CD14-positive monocyte (primary cell): ENCODE measurements at regions not wholly inside any gene's neighbourhood (a gene's known extent, or its start where the extent isn't known, plus 50 kb on each side); places are given as distances from the start of the nearest gene placed in this dataset.

Experiments used
- DNase-seq, 3 donors: peaks; one replicate each; pipeline ENCODE4 v3.0.0-alpha.2; 2011 to 2022
- H2AFZ ChIP-seq: 2 replicates; pipeline ENCODE4 v1.6.0; 2012; ENCODE audit warnings: mild to moderate bottlenecking, low read depth, low read length, inconsistent platforms; ENCODE audit not compliant: insufficient read depth, poor library complexity, severe bottlenecking
- H3K27ac ChIP-seq, 2 donors: 1 replicate in 1 of 2; 2 replicates in 1 of 2; pipeline ENCODE4 v1.5.1; 2012 to 2013; ENCODE audit warnings: low read length in 2 of 2, control low read depth in 1 of 2, inconsistent platforms in 1 of 2, low read depth in 1 of 2, mild to moderate bottlenecking in 1 of 2
- H3K27me3 ChIP-seq, 2 donors: one replicate each; pipeline versions ENCODE4 v1.6.0 to v1.6.1; 2011 to 2013; ENCODE audit warnings: low read length in 2 of 2; ENCODE audit not compliant: control insufficient read depth in 2 of 2, insufficient read depth in 2 of 2
- H3K36me3 ChIP-seq, 2 donors: replicated peaks in 1 of 2; 1 replicate in 1 of 2; 2 replicates in 1 of 2; pipeline versions ENCODE4 v1.5.1 to v1.6.1; 2012 to 2013; ENCODE audit warnings: low read length in 2 of 2, control low read depth in 1 of 2, inconsistent platforms in 1 of 2, mild to moderate bottlenecking in 1 of 2; ENCODE audit not compliant: insufficient read depth in 2 of 2, control insufficient read depth in 1 of 2
- H3K4me1 ChIP-seq, 2 donors: 1 replicate in 1 of 2; 2 replicates in 1 of 2; pipeline versions ENCODE4 v1.5.1 to v1.6.1; 2012 to 2013; ENCODE audit warnings: low read length in 2 of 2, control low read depth in 1 of 2, inconsistent platforms in 1 of 2, mild to moderate bottlenecking in 1 of 2, moderate library complexity in 1 of 2; ENCODE audit not compliant: insufficient read depth in 2 of 2, control insufficient read depth in 1 of 2
- H3K4me2 ChIP-seq: replicated peaks from 2 replicates; pipeline ENCODE3; 2012; ENCODE audit warnings: low read length, moderate library complexity, mild to moderate bottlenecking; ENCODE audit not compliant: poor library complexity, severe bottlenecking; ENCODE audit errors: extremely low read depth
- H3K4me3 ChIP-seq, 3 experiments: fragments of 200-600 bp in 1 of 3; sonication (generic) in 1 of 3; replicated peaks in 1 of 3; 1 replicate in 2 of 3; 2 replicates in 1 of 3; pipeline ENCODE4 v1.5.1; 2011 to 2013; ENCODE audit warnings: low read length in 3 of 3, mild to moderate bottlenecking in 3 of 3, control low read depth in 2 of 3, low read depth in 2 of 3, inconsistent platforms in 1 of 3, moderate library complexity in 1 of 3
- H3K79me2 ChIP-seq: 2 replicates; pipeline ENCODE4 v1.6.0; 2012; ENCODE audit warnings: mild to moderate bottlenecking, control low read depth, inconsistent platforms, low read length, moderate library complexity; ENCODE audit not compliant: insufficient read depth
- H3K9ac ChIP-seq: 2 replicates; pipeline ENCODE4 v1.6.0; 2017; ENCODE audit warnings: low read length, mild to moderate bottlenecking; ENCODE audit not compliant: insufficient read depth, poor library complexity, severe bottlenecking
- H3K9me3 ChIP-seq, 2 donors: replicated peaks in 1 of 2; 1 replicate in 1 of 2; 2 replicates in 1 of 2; pipeline versions ENCODE4 v1.5.1 to v1.6.1; 2012 to 2013; ENCODE audit warnings: low read length in 2 of 2, control low read depth in 1 of 2; ENCODE audit not compliant: control insufficient read depth in 1 of 2, insufficient read depth in 1 of 2
- H4K20me1 ChIP-seq: 2 replicates; pipeline ENCODE4 v1.6.0; 2012; ENCODE audit warnings: mild to moderate bottlenecking, low read length, control low read depth, moderate library complexity; ENCODE audit not compliant: insufficient read depth
- H3K27ac Mint-ChIP-seq, 7 donors: one replicate each; pipeline ENCODE4 v1.8.0; 2020; ENCODE audit warnings: mild to moderate bottlenecking in 7 of 7, mixed read lengths in 7 of 7, moderate library complexity in 6 of 7, inconsistent platforms in 2 of 7
- H3K27me3 Mint-ChIP-seq, 3 donors: one replicate each; pipeline ENCODE4 v1.8.0; 2021 to 2022; ENCODE audit warnings: low read depth in 3 of 3, mild to moderate bottlenecking in 3 of 3, mixed read lengths in 3 of 3, moderate library complexity in 3 of 3, inconsistent platforms in 1 of 3
- H3K36me3 Mint-ChIP-seq, 2 donors: one replicate each; pipeline ENCODE4 v1.8.0; 2020; ENCODE audit warnings: mixed read lengths in 2 of 2, inconsistent platforms in 1 of 2, mild to moderate bottlenecking in 1 of 2
- H3K4me1 Mint-ChIP-seq: one replicate; pipeline ENCODE4 v1.8.0; 2020; ENCODE audit warnings: mild to moderate bottlenecking, mixed read lengths
- H3K4me3 Mint-ChIP-seq, 2 donors: one replicate each; pipeline ENCODE4 v1.8.0; 2020; ENCODE audit warnings: mild to moderate bottlenecking in 2 of 2, mixed read lengths in 2 of 2, moderate library complexity in 1 of 2
- H3K9me3 Mint-ChIP-seq, 7 donors: one replicate each; pipeline ENCODE4 v1.8.0; 2020 to 2022; ENCODE audit warnings: mixed read lengths in 7 of 7, mild to moderate bottlenecking in 6 of 7, moderate library complexity in 6 of 7, inconsistent platforms in 2 of 7
- WGBS: methylation state at CpG from one replicate; pipeline ENCODE4 v1.1.5; 2013; ENCODE audit warnings: missing lambda C conversion rate; ENCODE audit not compliant: insufficient coverage; 5-methylcytosine and 5-hydroxymethylcytosine counted together
- intact Hi-C, 2 donors: fragments of 100-400 bp; cut with micrococcal nuclease; formaldehyde crosslinking; loops; one replicate each; pipeline versions ENCODE4 v1.15.0 to v1.15.1; 2023
- TF ChIP-seq, protein P1 (sequence below): fragments of 200-600 bp; IDR thresholded peaks from one replicate; pipeline ENCODE4 v1.8.0; 2022; ENCODE audit warnings: antibody characterized with exemption, mild to moderate bottlenecking

DNA sequence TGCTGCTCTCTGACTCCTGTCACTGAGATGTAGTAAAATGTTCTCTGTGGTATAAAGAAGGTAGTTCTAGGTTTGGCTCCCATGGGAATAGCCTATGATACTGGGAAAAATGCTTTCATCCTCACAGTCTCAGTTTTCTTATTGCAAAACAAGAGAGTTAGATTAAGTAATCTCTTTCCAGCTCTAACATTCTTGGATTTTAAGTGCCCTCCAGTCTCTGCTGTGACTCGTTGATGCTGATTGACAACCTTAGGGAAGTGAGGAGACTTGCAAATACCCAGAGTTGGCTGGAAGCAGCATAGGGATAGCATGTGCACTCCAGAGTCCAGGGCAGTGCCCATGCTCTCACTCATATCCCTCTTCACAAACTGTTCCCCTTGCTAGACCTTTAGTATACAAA lies 534.9 kb downstream of the SLC4A3 start:
- H3K27ac Mint-ChIP-seq: no peak overlapping the region
- Histone ChIP-seq H3K27ac (no peak overlapping the region), H3K4me3 (no peak overlapping the region), H3K9ac (no peak overlapping the region), H3K4me1 (no peaks in the 10 kb centered on the region), H3K36me3 (no peaks in the 10 kb centered on the region), H2AFZ (no peak overlapping the region), H3K79me2 (no peaks in the 10 kb centered on the region), H3K4me2 (no peak overlapping the region), H3K9me3 (peaks cover 0 to under 1% of the 10 kb centered on the region in 2 donors), H4K20me1 (no peaks in the 10 kb centered on the region), H3K27me3 (no peaks in the 10 kb centered on the region)
- peaks cover 0 to 7% (median 1%) of the 10 kb centered on the region in 7 donors for H3K9me3 Mint-ChIP-seq
- WGBS: no CpG with 5 or more reads among the region's 1 CpG
- no peak overlapping the region for H3K4me3 Mint-ChIP-seq
- TF ChIP-seq, protein P1, sequence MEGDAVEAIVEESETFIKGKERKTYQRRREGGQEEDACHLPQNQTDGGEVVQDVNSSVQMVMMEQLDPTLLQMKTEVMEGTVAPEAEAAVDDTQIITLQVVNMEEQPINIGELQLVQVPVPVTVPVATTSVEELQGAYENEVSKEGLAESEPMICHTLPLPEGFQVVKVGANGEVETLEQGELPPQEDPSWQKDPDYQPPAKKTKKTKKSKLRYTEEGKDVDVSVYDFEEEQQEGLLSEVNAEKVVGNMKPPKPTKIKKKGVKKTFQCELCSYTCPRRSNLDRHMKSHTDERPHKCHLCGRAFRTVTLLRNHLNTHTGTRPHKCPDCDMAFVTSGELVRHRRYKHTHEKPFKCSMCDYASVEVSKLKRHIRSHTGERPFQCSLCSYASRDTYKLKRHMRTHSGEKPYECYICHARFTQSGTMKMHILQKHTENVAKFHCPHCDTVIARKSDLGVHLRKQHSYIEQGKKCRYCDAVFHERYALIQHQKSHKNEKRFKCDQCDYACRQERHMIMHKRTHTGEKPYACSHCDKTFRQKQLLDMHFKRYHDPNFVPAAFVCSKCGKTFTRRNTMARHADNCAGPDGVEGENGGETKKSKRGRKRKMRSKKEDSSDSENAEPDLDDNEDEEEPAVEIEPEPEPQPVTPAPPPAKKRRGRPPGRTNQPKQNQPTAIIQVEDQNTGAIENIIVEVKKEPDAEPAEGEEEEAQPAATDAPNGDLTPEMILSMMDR: no peak
- intact Hi-C loops: no loop called here
- no peaks in the 10 kb centered on the region for H3K4me1 Mint-ChIP-seq
- DNase-seq: no peak
- peaks cover 0 to 1% (median 0%) of the 10 kb centered on the region in 3 donors for H3K27me3 Mint-ChIP-seq
- no peaks in the 10 kb centered on the region for H3K36me3 Mint-ChIP-seq

DNA sequence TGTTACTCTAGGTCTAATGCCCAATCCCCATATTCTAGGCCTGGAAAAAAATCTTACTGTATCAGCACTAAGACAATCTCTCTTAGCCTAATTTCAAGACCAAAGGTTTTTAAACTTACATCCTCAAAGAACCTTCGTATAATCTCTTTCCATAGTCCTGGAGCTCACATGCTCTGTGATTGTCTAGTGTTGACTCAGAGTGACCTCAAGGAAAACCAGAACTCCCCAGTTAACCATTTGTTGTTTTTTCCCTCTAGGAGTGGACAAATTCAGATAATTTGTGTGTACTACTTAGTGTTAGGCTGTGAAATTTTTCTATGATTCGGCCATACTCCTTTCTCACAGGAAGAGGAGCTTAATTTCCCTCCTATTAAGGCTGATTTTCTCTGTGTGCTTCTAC lies 536.1 kb downstream of the SLC4A3 start:
- Histone ChIP-seq H3K27me3 (no peaks in the 10 kb centered on the region), H4K20me1 (no peaks in the 10 kb centered on the region), H3K9ac (no peak overlapping the region), H3K79me2 (no peaks in the 10 kb centered on the region), H3K4me1 (no peaks in the 10 kb centered on the region), H3K4me2 (no peak overlapping the region), H3K9me3 (peaks cover 0 to 3% of the 10 kb centered on the region in 2 donors), H2AFZ (no peak overlapping the region), H3K27ac (no peak overlapping the region), H3K36me3 (no peaks in the 10 kb centered on the region), H3K4me3 (no peak overlapping the region)
- H3K9me3 Mint-ChIP-seq: peaks cover 0 to 7% (median 1%) of the 10 kb centered on the region in 7 donors
- intact Hi-C loops: no loop called here
- DNase-seq: no peak
- H3K36me3 Mint-ChIP-seq: no peaks in the 10 kb centered on the region
- no peaks in the 10 kb centered on the region for H3K4me1 Mint-ChIP-seq
- no CpG with 5 or more reads among the region's 2 CpGs for WGBS
- H3K27ac Mint-ChIP-seq: no peak overlapping the region
- peaks cover 0 to 1% (median 0%) of the 10 kb centered on the region in 3 donors for H3K27me3 Mint-ChIP-seq
- H3K4me3 Mint-ChIP-seq: no peak overlapping the region
- TF ChIP-seq, protein P1: no peak
